Activated T-cell treated with anti-CD3 and anti-CD28 coated beads for 48 hours (primary cell): ENCODE measurements at regions not wholly inside any gene's neighbourhood (a gene's known extent, or its start where the extent isn't known, plus 50 kb on each side); places are given as distances from the start of the nearest gene placed in this dataset.
"Not testable (repeated sequence)": the region's sequence is repeated elsewhere in the genome, so short reads cannot be mapped to it uniquely, and the experiment has no call there.

ENCODE experiments used
- DNase-seq: peaks from one replicate; pipeline ENCODE4 v3.0.0-alpha.2; 2020; ENCODE audit warnings: low read depth

DNA sequence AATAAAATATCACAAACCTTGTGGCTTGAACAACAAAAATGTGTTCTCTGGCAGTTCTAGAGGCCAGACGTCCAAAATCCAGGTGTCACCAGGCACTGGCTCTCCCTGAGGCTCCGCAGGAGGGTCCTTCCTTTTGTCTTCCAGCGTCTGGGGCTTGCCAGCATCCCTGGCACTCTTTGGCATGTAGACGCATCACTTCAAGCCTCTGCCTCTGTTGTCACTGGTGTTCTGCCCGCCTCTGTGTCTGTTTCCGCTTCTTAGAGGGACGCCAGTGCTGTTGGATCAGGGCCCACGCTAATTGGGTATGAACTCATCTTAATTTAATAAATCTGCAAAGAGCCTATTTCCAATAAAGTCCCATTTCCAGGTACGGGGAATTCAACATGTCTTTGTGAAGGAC, 273.7 kb upstream of the C1orf174 start:
- DNase-seq = no peak

DNA sequence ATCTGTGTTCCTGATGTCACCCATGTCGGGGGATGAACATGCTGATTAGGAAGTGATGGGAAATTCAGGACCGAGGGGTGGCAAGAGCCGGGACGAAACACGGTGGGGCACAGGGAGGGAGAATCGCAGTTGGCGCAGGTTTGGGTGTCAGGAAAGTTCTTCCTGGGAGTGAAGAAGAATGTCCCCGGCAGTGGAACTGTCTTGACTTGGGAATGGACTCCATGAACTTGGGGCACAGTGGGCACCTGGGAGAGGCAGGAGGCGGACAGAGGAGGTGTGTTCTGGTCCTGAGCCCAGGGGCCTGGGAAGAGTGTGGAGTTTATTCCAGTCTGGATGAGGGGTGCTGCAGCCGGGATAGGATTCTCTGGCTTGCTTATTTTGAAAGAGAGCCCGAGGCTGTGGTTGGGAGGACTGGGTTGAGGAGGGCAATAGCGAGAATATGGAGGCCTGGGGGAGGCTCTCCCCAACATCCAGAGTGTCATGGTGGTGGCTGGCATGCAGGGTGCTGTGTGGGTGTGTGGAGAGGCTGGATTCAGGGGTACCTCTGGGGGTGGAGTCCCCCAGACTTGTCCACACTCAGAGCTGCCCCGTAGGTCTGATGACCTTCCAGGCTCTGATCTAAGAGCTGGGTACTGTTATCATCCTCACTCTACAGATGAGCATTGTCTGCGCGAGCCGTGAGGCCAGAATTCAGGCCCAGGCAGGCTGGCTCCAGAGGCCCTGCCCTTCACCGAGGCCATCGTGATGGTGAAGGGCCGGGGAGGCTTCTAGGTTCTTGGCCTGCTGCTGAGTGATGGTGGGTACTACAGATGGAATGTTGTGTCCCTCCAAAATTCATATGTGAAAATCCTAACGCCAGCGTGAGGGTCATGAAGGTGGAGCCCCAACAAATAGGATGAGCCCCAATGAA, 274.5 kb upstream of the C1orf174 start:
- DNase-seq = no peak

DNA sequence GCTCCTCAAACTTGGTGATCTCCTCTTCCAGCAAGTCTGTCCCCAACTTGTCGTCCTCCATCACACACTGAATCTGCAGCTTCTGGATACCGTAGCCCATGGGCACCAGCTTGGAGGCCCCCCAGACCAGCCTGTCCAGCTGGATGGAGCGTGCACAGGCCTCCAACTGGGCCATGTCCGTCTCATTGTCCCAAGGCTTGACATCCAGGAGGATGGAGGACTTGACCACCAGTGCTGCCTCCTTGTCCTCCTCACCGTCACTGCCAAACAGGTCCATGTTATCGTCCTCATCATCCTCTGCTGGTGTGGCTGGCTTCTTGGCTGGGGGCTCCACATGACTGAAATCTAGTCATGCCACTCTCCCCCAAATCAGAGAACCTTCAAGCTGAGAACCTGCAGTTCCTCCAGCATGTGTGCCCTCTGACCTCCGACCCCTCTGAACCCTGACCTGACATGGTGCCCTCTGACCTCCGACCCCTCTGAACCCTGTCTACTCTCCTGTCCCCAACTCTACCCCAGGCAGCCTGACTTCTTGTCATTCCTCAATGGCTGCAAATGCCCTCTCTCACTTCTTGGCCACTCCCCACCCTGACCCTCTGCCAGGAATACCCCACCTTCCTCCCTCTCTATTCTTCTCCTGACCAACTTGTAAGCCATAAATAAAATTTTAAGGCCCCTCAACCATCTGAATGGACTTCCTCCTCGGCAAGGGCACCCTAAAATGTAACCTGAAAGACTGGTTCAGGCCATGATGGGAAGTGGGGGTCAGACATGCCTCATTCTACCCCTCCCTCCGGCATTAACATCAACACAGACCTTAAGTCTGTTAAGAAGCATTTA, 275.7 kb upstream of the C1orf174 start:
- DNase-seq = no peak

DNA sequence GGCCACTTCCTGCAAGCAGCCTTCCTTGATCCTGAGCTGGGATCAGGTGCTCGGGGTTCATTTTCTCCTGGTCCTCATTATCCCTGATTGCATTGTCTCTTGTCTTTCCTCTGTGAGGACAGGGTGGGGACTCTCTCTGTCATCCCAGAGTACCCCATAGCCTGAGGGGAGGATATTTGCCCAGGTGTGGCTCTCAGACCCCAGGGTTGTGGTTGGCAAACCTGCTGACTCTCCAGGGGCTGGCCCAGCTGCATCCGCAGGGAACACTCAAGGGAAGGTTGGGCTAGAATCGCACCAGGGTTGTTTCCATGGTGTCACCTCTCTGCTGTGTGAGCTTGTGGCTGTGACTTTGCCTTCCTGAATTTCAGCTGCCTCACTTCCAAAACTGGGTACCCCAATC, 276.8 kb upstream of the C1orf174 start:
- DNase-seq = no peak

DNA sequence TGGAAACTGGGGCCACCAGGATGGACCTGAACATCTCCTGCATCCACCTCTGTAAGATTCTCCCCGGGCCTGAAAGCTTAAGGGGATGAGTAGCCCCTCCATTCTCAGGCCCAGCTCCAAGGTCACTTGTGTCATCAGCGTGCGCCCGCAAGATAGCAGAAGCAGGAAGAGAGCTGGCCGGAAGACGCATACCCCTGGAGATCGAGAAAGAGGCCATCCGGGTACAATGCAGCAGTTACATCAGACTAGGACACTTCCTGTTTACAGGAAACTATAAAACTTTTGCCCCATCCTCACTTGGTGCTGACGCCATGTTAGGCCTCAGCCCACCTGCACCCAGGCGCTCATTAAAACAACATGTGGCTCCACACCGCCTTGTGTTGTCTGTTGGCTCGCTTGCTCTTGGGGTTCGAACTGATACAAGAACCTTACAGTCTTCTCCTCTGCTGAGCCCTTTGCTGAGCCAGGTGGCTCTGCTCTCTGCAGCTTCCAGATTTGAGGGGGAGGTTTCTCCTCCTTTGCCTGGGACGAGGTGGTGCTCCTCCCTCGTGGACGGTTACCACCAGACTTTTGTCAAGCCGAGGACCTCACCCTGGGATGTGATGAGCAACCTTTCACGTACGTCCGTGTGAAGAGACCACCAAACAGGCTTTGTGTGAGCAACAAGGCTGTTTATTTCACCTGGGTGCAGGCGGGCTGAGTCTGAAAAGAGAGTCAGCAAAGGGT, 277.5 kb upstream of the C1orf174 start:
- DNase-seq = no peak

DNA sequence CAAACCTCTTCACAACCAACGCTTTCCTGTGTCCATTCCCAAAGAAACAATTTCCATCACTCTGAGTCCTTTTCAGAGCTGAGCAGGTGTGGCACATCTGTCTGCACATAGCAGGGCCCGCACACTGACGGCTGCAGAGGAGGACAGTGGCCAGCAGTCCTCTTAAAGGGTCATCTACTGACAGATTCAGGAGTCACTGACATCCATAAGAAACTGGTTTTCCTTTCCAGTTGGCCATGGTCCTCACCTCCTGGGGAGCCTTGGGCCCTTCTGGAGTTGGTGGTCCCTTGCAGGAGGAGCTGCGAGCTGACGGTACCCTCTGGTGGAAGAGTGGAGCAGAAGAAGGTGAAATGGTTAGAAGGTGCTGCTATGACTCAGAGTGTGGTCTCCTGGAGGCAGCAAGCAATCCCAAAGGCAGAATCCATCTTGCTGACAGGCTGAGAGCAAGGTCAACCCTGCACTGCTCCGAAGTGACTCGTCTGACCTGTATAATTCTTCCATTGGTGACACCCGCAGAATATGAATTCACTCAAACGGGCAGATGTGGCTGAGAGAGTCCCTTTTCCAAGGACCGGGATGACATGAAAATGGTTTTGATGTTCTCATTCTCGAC, 278.5 kb upstream of the C1orf174 start:
- DNase-seq = no peak

DNA sequence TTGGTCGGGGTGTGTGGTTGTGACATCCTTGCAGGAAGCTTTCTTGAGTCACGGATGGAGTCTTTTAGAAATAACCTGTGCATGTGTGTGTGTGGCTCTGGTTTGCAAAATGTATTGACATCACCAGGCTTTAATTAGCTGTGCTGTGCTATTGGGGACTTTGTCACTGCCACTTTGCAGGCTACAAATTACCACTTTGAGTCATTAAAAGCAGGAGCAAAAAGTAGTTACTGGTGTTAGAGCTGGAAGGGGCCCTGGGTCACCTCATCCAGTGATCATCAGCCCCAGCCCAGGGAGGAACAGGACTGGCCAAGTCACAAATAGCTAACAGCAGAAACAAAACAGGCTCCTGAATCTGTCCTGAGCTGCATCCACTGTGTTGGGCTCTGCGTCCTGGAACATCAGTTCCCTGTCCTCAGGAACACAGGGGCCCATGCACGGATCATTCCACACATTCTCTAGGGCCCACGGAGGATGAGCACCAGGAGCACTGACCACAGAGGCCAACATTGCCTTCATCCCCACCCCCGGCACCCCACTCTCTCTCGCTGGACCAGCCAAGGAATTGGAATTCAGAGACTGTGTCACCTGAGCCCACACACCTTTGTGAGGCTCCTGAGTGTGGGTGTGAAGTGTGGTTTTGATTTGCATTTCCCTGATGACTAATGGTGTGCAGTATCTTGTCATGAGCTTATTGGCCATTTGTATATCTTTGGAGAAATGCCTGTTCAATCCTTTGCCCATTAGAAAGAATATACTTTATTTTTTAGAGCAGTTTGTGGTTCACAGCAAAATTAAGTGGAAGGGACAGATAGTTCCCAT, 280.1 kb upstream of the C1orf174 start:
- DNase-seq = no peak

DNA sequence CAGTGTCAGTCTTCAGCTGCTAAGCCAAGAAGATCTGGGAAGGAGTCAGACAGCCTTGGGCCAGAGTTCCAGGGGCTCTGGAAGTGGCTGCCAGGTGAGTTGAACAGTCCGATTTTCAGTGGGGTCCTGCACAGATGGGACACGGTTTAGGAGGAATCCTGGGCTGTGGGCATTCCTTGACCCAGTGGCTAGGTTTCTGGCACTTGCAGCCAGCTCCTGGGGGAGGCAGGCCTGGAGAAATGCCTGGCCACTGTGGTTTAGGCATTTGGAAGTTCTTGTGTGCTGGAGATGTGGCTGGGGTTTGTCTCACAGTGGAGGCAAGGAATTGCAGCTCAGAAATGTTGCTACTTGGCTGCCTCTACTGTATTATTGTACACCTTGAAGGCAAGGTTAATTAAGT, 286.4 kb upstream of the C1orf174 start:
- DNase-seq = not testable (repeated sequence)

DNA sequence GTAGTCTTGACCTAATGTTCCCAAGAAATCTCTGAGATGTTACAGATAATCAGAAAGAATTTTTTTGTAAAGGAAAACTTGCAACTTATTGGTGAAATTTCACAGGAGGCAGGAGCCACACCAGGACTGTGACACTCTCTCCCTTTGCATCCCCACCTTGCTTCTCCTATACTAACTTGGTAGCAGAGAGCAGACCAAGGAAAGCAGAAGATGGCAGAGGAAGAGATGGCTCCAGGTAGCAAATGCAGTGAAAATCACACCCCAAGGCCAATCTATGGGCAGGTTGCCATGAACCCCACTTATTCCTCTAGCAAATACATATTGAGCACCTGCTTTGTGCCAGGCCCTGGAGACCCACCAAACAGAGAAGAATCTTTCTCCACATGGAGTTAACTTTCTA, 303.4 kb upstream of the C1orf174 start:
- no peak for DNase-seq

DNA sequence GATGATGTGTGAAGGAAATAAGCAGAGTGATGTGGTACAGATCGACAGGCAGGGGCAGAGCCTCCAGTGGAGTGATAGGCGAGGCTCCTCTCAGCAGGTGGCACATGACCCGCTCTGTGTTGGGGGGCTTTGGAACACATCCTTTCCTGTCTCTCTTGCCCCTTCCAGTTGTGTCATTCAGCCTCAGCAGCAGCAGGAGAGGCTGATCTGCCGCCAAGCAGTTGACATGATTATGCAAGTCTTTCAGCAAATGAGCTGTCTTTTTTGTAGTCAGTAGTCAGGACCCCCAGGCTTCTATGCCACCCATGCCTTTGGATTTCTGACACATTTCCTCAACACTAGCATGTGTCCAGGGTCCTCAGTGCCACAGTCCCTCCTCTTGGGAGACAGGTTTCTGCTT, 307.1 kb upstream of the C1orf174 start:
- DNase-seq = no peak

DNA sequence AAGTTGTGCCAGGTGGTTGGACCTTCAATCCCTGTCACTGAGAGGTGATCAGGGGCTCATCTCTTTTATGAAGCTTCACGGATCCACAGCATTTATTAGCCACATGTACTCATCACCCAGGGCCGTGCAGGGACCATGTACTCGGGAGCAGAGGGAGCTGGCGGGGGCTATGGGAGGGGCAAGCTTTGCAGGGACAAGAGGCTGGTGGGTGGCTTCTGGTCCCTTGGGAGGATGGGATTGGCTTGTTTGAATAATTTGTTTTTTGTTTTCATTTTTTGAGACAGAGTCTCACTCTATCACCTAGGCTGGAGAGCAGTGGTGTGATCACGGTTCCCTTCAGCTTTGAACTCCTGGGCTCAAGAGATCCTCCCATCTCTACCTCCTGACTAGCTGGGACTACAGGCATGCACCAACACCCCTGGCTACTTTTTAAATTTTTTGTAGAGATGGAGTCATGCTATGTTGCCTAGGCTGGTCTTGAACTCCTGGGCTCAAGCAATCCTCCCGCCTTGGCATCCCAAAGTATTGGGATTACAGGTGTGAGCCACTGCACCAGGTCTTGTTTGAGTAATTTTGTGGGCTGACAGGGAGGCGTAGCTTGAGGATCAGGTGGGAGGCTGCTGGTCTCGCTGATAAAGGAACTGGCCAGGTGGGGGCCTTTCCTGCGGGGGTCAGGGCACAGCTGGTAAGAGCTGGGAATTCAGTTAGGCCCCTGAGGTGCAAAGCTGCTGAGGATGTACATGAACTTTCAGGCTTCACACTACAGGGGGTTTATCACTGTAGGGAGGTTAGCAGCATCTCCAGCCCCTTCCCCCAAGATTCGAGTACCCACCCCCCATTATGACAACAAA, 308.0 kb upstream of the C1orf174 start:
- no peak for DNase-seq

DNA sequence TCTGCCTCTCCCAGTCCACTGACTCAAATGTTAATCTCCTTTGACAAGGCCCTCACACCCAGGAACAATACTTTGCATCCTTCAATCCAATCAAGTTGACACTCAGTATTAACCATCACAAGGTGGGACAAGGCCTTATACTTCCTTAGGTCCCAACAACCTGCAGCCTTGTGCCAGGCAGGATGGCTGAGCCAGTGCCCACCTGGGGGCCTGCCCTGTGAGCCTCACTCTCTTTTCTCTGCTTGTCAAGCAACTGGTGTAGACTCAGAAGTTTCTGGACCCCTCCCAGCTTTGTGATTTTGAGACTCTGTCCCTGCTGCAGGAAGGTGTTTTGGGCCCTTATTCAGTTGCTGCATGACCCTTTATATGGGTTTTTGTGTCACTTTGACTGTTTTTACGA, 310.0 kb upstream of the C1orf174 start:
- no peak for DNase-seq

DNA sequence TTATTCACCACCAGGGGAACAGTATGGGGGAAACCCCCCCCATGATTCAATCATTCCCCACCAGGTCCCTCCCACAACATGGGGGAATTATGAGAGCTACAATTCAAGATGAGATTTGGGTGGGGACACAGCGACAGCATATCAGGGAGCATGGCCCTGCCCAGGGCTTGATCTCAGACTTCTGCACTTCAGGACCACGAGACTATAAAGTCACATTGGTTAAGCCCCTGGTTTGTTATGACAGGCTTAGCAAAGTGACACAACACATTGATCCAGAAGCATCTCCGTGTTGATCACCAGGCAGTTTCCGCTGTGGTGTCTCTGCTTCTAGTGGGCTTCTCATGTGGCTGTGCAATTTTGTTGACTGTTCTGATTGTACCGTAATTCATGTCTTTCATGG, 312.7 kb upstream of the C1orf174 start:
- no peak for DNase-seq

DNA sequence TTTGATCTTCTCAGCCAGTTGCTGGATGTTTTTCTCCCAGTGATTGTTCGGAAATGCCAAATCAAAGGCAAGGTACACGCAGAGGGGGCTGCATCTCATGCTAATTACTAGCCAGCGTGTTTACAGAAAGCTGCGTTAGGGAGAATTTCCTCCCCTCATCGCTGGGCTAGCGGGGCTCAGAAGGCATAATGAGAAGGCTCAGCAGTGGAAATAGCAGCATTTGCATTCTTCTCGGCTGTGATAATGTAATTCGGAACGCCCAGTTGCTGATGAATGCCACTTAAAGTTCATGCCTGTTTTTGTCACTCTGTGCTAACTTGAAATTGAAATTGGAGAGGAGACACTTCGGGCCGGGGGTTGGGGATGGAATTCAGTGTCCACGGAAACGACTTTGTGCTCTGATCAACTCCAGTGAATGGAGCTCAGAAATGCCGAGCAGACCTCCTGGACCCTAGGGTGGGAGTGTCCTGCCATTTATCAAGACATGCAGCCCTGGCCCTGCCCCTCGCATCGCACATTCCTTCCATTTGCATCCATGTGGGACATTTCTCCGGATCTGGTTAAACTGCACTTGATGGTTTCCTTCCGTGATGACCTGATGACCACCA, 313.4 kb upstream of the C1orf174 start:
- DNase-seq = no peak

DNA sequence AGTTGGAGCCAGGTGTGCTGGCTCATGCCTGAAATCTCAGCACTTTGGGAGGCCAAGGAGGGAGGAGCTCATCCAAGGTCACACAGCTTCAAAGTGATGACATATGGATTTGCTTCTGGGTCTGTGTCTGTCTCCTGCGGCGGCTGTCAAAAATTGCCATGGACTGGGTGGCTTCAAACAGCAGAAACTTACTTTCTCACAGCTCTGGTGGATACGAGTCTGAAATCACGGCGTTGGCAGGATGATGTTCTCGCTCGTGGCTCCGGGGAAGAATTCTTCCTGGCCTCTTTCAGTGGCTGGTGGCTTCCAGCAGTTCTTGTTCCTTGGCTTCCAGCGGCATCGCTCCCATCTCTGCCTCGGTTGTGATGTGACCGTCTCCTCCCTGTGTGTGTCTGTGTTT, 314.8 kb upstream of the C1orf174 start:
- no peak for DNase-seq

DNA sequence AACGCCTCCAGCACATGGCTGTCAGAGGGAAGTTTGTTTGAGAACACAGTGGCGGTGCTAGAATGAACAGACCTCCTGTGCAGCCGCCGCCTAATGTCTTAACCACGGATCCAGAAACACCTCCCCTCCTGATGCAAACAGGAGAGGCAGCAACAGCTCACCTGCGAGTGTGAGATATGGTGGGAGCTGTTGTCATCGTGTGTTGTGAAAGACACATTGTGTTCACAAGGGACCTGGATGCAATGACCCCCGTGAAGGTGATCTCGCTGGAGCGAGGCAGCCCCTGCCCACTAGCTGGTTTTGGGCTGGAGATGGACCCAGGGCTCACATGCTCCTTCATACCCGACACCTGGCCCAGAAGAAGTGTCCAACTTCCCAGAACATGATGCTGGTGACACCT, 315.3 kb upstream of the C1orf174 start:
- DNase-seq = no peak

DNA sequence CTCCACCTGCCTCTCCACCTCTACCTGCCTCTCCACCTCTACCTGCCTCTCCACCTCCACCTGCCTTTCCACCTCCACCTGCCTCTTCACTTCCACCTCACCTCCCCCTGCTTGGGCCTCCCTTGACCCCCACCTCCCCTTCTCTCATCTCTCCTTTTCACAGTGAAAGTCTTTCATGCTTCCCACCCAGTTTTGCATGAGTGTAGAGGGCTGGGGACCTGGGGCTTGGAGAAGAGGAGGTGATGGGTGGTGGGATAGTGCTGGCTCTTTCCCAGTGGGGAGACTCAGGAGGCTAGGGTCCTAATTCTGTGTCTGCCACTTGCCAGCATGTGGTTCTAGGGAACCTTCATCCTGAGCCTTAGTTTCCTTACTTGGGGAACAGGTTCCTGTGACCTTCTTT, 316.2 kb upstream of the C1orf174 start:
- no peak for DNase-seq

DNA sequence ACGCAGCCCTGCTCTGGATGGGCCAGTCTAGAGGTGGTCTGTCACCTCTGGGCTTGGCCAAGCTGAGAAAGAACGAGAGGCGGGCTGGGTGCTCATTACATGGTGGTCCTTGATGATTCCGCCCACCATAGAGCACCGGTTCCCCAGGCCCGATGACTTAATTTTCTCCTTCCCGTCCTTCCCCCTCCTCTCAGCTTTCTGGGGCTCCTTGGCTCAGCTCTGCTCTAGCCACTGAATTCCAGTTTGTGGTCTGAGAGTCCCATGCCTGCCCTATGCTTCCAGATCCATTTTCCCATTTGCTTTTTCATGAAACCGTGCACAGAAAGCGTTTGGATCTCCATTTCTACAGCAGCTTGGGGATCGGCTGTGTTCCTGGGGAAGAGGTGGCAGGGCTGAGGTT, 318.5 kb upstream of the C1orf174 start:
- DNase-seq = no peak

DNA sequence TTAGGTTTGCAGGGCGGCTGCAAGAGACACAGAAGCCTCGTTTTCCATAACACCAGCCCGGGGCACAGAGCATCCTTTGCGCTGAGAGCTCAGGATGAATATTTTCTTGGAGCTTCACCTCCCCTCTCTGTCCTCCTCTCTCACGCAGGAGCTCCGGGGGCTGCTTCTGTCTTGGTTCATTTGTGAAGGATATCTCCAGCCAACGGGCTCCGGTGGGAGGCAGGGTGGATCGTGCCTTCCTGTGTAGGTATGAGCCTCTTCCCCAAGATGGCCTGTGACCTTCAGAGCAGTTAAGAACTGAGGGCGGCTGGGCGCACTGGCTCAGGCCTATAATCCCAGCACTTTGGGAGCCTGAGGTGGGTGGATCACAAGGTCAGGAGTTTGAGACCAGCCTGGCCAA, 319.0 kb upstream of the C1orf174 start:
- DNase-seq = no peak

DNA sequence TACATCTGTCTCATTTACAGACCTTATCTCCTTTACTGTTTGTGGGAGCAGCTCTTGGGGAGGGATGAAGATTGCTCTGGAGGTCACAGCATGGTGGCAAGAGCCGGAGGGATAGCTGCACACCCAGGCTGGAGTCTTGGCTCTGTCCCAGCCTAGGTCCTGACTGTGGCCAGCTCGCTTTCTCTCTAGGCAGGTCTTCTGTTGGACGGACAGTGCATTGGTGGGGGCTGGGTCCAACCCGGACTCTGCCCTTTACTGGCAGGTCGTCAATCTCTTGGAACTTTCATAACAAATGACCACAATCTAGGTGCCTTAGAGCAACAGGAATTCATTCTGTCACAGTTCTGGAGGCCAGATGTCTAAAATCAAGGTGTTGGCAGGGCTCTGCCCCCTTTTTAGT, 319.8 kb upstream of the C1orf174 start:
- no peak for DNase-seq
